SK-N-MC (cell line): ENCODE measurements at regions not wholly inside any gene's neighbourhood (a gene's known extent, or its start where the extent isn't known, plus 50 kb on each side); places are given as distances from the start of the nearest gene placed in this dataset.

ENCODE experiments used
- DNase-seq: peaks from one replicate; pipeline ENCODE4 v3.0.0-alpha.2; 2011; ENCODE audit warnings: low read depth, low spot score
- H3K27ac ChIP-seq: fragments of 200-600 bp; sonication (generic); 2 replicates; pipeline ENCODE4 v1.5.1; 2016; ENCODE audit warnings: mixed run types
- H3K36me3 ChIP-seq: fragments of 200-600 bp; sonication (generic); 2 replicates; pipeline ENCODE4 v1.6.1; 2017; ENCODE audit warnings: antibody characterized with exemption, low read length, mixed read lengths; ENCODE audit not compliant: insufficient read depth
- H3K4me3 ChIP-seq: fragments of 200-600 bp; sonication (generic); 2 replicates; pipeline ENCODE4 v1.5.1; 2016
- H3K9ac ChIP-seq: fragments of 200-600 bp; sonication (generic); 2 replicates; pipeline ENCODE4 v1.8.0; 2017; ENCODE audit warnings: mixed run types, mixed read lengths; ENCODE audit not compliant: insufficient read length
- H3K9me3 ChIP-seq: fragments of 200-600 bp; sonication (generic); 2 replicates; pipeline ENCODE4 v1.6.1; 2017; ENCODE audit warnings: low read depth, mild to moderate bottlenecking, antibody characterized with exemption, low read length, moderate library complexity, mixed read lengths
- EZH2 ChIP-seq: fragments of 200-600 bp; sonication (generic); IDR thresholded peaks from one replicate; pipeline ENCODE4 v1.6.1; 2017; ENCODE audit warnings: antibody characterized with exemption
- FOXP2 ChIP-seq: optimal IDR thresholded peaks from 2 replicates; pipeline ENCODE3; 2011; ENCODE audit warnings: mild to moderate bottlenecking, moderate library complexity; ENCODE audit not compliant: insufficient read depth; ENCODE audit errors: extremely low read length, control extremely low read depth
- POLR2AphosphoS5 ChIP-seq: IDR thresholded peaks from 2 replicates; pipeline ENCODE4 v1.6.1; 2012; ENCODE audit warnings: mild to moderate bottlenecking, low read depth, low read length, borderline replicate concordance

GRCh38 chr16:22627043-22627442 is 116.4 kb downstream of the NPIPB5 start:
- no peaks in the 10 kb centered on the region for H3K9me3 ChIP-seq
- H3K27ac ChIP-seq, result no peak overlapping the region
- H3K9ac ChIP-seq, result no peak overlapping the region
- TF ChIP-seq FOXP2 (no peak), POLR2AphosphoS5 (no peak), EZH2 (no peak)
- no peaks in the 10 kb centered on the region for H3K36me3 ChIP-seq
- H3K4me3 ChIP-seq, result no peak overlapping the region
- no peak for DNase-seq

GRCh38 chr16:22628994-22629393 is 118.3 kb downstream of the NPIPB5 start:
- no peaks in the 10 kb centered on the region for H3K36me3 ChIP-seq
- H3K9me3 ChIP-seq, result no peaks in the 10 kb centered on the region
- H3K27ac ChIP-seq, result no peak overlapping the region
- no peak for TF ChIP-seq EZH2
- no peak for TF ChIP-seq POLR2AphosphoS5
- no peak for TF ChIP-seq FOXP2
- H3K9ac ChIP-seq, result no peak overlapping the region
- no peak for DNase-seq
- no peak overlapping the region for H3K4me3 ChIP-seq

- no peak overlapping the region for H3K4me3 ChIP-seq
- H3K27ac ChIP-seq, result no peak overlapping the region
- TF ChIP-seq EZH2, result no peak
- no peak for TF ChIP-seq POLR2AphosphoS5
- TF ChIP-seq FOXP2, result no peak
- DNase-seq, result no peak
- H3K9me3 ChIP-seq, result no peaks in the 10 kb centered on the region
- no peak overlapping the region for H3K9ac ChIP-seq
- no peaks in the 10 kb centered on the region for H3K36me3 ChIP-seq
Observed at GRCh38 chr16:22630242-22630641, 119.6 kb downstream of the NPIPB5 start.

GRCh38 chr16:22631264-22631663 is 120.6 kb downstream of the NPIPB5 start:
- TF ChIP-seq EZH2, result no peak
- TF ChIP-seq POLR2AphosphoS5, result no peak

GRCh38 chr16:22632606-22633005 is 121.9 kb downstream of the NPIPB5 start:
- DNase-seq, result no peak
- Histone ChIP-seq H3K9me3 (no peaks in the 10 kb centered on the region), H3K4me3 (no peak overlapping the region), H3K36me3 (no peaks in the 10 kb centered on the region), H3K27ac (no peak overlapping the region), H3K9ac (no peak overlapping the region)
- TF ChIP-seq POLR2AphosphoS5 (no peak), EZH2 (no peak), FOXP2 (no peak)

More at GRCh38 chr16:22631264-22631663, 120.6 kb downstream of the NPIPB5 start:
- Histone ChIP-seq H3K4me3 (no peak overlapping the region), H3K9me3 (no peaks in the 10 kb centered on the region), H3K36me3 (no peaks in the 10 kb centered on the region), H3K9ac (no peak overlapping the region), H3K27ac (no peak overlapping the region)
- no peak for DNase-seq

- Histone ChIP-seq H3K4me3 (no peak overlapping the region), H3K36me3 (no peaks in the 10 kb centered on the region), H3K9me3 (no peaks in the 10 kb centered on the region), H3K27ac (no peak overlapping the region), H3K9ac (no peak overlapping the region)
- TF ChIP-seq POLR2AphosphoS5 (no peak), EZH2 (no peak), FOXP2 (no peak)
- DNase-seq, result no peak
Observed at GRCh38 chr16:22633280-22633679, 122.6 kb downstream of the NPIPB5 start.

- Histone ChIP-seq H3K4me3 (no peak overlapping the region), H3K9me3 (no peaks in the 10 kb centered on the region), H3K9ac (no peak overlapping the region), H3K27ac (no peak overlapping the region), H3K36me3 (no peaks in the 10 kb centered on the region)
- DNase-seq, result no peak
- TF ChIP-seq POLR2AphosphoS5, result no peak
- TF ChIP-seq FOXP2, result no peak
- no peak for TF ChIP-seq EZH2
Observed at GRCh38 chr16:22633799-22634198, 123.1 kb downstream of the NPIPB5 start.

GRCh38 chr16:22634954-22635353 is 124.3 kb downstream of the NPIPB5 start:
- no peak for DNase-seq
- Histone ChIP-seq H3K9ac (no peak overlapping the region), H3K9me3 (no peaks in the 10 kb centered on the region), H3K27ac (no peak overlapping the region), H3K4me3 (no peak overlapping the region), H3K36me3 (no peaks in the 10 kb centered on the region)
- TF ChIP-seq FOXP2 (no peak), POLR2AphosphoS5 (no peak), EZH2 (no peak)

- TF ChIP-seq EZH2 (no peak), FOXP2 (no peak), POLR2AphosphoS5 (no peak)
- Histone ChIP-seq H3K36me3 (no peaks in the 10 kb centered on the region), H3K9me3 (no peaks in the 10 kb centered on the region), H3K27ac (no peak overlapping the region), H3K4me3 (no peak overlapping the region), H3K9ac (no peak overlapping the region)
- no peak for DNase-seq
Observed at GRCh38 chr16:22635357-22635761, 124.7 kb downstream of the NPIPB5 start.

- TF ChIP-seq POLR2AphosphoS5 (no peak), EZH2 (no peak), FOXP2 (no peak)
- Histone ChIP-seq H3K27ac (no peak overlapping the region), H3K9me3 (no peaks in the 10 kb centered on the region), H3K9ac (no peak overlapping the region), H3K36me3 (no peaks in the 10 kb centered on the region), H3K4me3 (no peak overlapping the region)
- no peak for DNase-seq
Observed at GRCh38 chr16:22635801-22636200, 125.1 kb downstream of the NPIPB5 start.
